Gastroesophageal sphincter (tissue), 3 donors: ENCODE measurements at regions not wholly inside any gene's neighbourhood (a gene's known extent, or its start where the extent isn't known, plus 50 kb on each side); places are given as distances from the start of the nearest gene placed in this dataset.

Experiments used
- CTCF ChIP-seq, 4 experiments: fragments of 200-600 bp in 2 of 4; fragments of 450-650 bp in 2 of 4; sonication (generic) in 1 of 4; IDR thresholded peaks; one replicate each; pipeline ENCODE4 v1.5.1; 2017 to 2019; ENCODE audit warnings: antibody characterized with exemption in 4 of 4, mild to moderate bottlenecking in 2 of 4, moderate library complexity in 2 of 4
- POLR2A ChIP-seq, 2 donors: fragments of 450-650 bp; IDR thresholded peaks; one replicate each; pipeline ENCODE4 v1.6.1; 2017; ENCODE audit warnings: antibody characterized with exemption in 2 of 2, mild to moderate bottlenecking in 2 of 2, moderate library complexity in 1 of 2

- no peak for TF ChIP-seq CTCF (IDR thresholded peaks at IDR 0.05)
- TF ChIP-seq POLR2A (IDR thresholded peaks at IDR 0.05), result no peak
These were observed 566.6 kb upstream of the MGMT start for GRCh38 chr10:128900456-128900855.
